T-helper 1 cell treated with Interleukin-12 subunit alpha and Interleukin-12 subunit beta and Interleukin-4 antibody, amounts not matched to agents 30 μg/mL and 1 μg/mL, for 36 hours (primary cell): ENCODE measurements at regions not wholly inside any gene's neighbourhood (a gene's known extent, or its start where the extent isn't known, plus 50 kb on each side); places are given as distances from the start of the nearest gene placed in this dataset.

Source experiments
- H3K27ac Mint-ChIP-seq: one replicate; pipeline ENCODE4 v1.8.0; 2021; ENCODE audit warnings: mild to moderate bottlenecking, mixed read lengths
- H3K27me3 Mint-ChIP-seq: one replicate; pipeline ENCODE4 v1.8.0; 2021; ENCODE audit warnings: low read depth, mixed read lengths
- H3K36me3 Mint-ChIP-seq: one replicate; pipeline ENCODE4 v1.8.0; 2021; ENCODE audit warnings: low read depth, mixed read lengths
- H3K4me1 Mint-ChIP-seq: one replicate; pipeline ENCODE4 v1.8.0; 2021; ENCODE audit warnings: low read depth, mixed read lengths
- H3K4me3 Mint-ChIP-seq: one replicate; pipeline ENCODE4 v1.8.0; 2021; ENCODE audit warnings: mild to moderate bottlenecking, moderate library complexity, mixed read lengths
- H3K9me3 Mint-ChIP-seq: one replicate; pipeline ENCODE4 v1.8.0; 2021; ENCODE audit warnings: mixed read lengths

DNA sequence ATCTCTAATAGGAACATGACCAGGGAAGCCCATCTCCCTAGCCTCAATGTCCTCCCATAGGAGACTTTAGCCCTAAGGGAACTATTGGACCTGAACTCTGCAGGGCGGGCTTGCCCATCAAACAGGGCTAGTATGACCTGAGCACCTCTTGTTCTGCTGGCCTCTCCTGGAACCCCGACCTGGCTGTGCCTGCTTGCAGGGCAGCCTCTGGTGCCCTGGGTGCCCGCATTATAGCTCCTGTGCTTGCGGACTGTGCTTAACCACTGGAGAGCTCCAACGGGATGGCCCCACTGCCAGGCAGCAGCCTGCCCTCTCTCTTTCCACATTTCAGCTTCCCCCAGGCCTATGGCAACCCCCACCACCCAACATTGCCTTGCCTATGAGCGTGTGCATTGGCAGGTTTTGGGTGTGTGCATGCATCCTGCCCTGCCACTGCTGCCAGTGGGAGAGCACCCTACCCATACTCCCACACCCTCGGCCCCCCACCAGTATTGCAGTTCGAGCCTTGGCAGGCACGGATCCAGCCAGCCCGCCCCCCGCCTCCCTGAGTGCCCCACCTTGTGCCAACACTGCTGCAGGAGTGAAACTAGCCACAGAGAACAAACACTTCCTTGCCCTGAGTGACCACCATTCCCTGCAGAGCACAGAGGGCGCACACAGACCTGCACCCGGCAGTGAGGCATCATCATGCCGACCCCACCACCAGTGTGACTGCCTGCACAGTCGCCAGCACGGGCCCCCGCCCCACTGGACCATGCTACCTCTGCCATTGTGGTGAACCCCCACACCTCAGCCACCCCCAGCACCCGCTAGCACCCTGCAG, 1123.8 kb upstream of the CDH6 start:
- Mint-ChIP-seq H3K9me3 (peaks cover 26% of the 10 kb centered on the region), H3K27me3 (no peaks in the 10 kb centered on the region), H3K36me3 (no peaks in the 10 kb centered on the region), H3K4me1 (no peaks in the 10 kb centered on the region), H3K4me3 (no peak overlapping the region), H3K27ac (no peak overlapping the region)

DNA sequence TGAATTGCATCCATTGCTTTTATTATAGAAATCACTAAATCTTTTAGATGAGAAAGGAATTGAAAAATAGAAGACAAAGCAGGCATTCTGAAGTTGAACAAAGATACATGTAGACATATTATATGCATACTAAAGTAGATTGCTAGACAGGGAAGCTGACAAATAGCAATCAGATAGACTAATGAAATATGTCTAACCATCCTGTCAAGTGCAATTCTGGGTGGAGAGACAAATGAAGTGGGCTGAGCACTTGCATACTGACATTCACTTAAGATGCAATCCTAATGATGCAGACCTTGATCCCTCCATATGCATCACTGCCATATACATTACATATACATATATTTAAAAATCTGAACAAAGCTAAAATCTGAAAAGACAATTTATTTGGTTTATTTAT, 1130.0 kb upstream of the CDH6 start:
- no peak overlapping the region for H3K27ac Mint-ChIP-seq
- H3K4me3 Mint-ChIP-seq = no peak overlapping the region
- H3K27me3 Mint-ChIP-seq = no peaks in the 10 kb centered on the region
- peaks cover 8% of the 10 kb centered on the region for H3K9me3 Mint-ChIP-seq
- H3K36me3 Mint-ChIP-seq = no peaks in the 10 kb centered on the region
- no peaks in the 10 kb centered on the region for H3K4me1 Mint-ChIP-seq

DNA sequence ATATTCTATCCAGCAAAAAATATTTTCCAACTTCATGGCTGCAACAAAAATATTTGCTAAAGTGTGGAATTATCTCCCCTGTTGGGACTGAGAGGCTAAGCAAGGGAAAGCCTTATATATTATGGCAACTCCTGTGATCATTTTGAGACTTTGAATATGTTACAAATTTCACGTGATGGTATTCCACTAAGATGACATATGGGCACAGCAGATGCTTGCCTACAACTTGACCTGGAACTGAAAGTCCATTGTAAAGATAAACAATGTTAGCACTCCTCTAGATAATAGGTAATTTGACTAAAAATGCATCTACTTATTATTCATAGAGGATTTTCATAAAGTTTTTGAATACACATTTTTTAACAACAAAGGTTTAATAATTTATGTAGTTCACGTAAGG, 1141.5 kb upstream of the CDH6 start:
- Mint-ChIP-seq H3K4me1 (no peaks in the 10 kb centered on the region), H3K4me3 (no peak overlapping the region), H3K27ac (no peak overlapping the region), H3K27me3 (no peaks in the 10 kb centered on the region), H3K9me3 (peaks cover 9% of the 10 kb centered on the region), H3K36me3 (no peaks in the 10 kb centered on the region)

DNA sequence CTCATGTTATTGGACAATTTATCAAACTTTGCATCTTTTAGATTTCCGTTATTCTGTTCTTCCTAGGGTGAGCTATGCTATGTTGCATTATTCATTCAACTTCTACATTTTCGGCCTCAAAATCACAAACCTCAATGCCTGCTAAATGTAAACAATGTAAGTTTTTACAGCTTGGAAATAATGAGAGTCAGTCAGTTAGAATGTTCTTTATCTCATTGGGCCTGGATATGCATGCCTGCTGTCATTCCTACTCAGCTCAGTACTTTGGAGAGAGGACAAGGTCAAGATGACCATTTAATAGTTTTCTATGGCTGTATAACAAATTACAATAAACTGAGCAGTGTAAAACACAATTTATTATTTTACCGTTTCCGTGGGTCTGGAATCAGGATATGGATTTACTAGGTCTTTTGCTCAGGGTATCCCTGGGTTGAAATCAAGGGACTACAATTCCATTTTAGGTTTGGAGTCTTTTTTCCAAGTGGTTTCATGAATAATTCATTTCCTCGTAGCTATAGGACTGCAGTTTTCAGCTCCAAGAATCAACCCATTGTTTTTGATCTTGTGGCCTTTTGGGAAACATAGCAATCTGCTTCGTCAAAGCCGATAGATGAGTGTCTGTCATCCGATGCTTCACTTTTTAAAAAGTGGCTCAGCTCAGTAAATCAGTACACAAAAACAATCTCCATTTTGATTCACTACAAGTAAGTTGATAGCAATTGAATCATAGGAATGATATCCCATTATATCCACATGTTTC, 1143.2 kb upstream of the CDH6 start:
- Mint-ChIP-seq H3K4me3 (no peak overlapping the region), H3K27ac (no peak overlapping the region), H3K36me3 (no peaks in the 10 kb centered on the region), H3K27me3 (no peaks in the 10 kb centered on the region), H3K4me1 (no peaks in the 10 kb centered on the region), H3K9me3 (peaks cover 5% of the 10 kb centered on the region)

DNA sequence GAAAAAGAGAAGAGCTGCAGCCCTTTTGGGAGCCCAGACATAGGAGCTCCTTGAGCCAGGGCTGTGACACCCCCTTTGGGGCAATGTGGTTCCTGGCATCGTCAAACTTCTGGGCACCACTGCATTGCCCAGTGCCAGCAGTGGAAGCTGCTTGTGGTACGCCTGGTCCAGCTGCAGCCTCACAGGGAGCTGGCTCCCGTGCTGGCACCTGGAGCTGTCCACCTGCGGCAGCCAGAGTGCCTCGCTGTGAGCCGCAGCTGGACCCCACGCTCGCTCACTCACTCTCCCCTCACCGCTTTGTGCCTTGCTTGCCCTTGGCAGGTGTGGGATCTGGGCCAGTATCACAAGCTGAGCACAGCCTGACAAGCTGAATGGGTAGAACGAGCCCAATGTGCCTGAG, 1150.8 kb upstream of the CDH6 start:
- no peaks in the 10 kb centered on the region for H3K9me3 Mint-ChIP-seq
- H3K4me1 Mint-ChIP-seq = no peaks in the 10 kb centered on the region
- H3K27ac Mint-ChIP-seq = no peak overlapping the region
- H3K36me3 Mint-ChIP-seq = no peaks in the 10 kb centered on the region
- H3K4me3 Mint-ChIP-seq = no peak overlapping the region
- H3K27me3 Mint-ChIP-seq = no peaks in the 10 kb centered on the region

DNA sequence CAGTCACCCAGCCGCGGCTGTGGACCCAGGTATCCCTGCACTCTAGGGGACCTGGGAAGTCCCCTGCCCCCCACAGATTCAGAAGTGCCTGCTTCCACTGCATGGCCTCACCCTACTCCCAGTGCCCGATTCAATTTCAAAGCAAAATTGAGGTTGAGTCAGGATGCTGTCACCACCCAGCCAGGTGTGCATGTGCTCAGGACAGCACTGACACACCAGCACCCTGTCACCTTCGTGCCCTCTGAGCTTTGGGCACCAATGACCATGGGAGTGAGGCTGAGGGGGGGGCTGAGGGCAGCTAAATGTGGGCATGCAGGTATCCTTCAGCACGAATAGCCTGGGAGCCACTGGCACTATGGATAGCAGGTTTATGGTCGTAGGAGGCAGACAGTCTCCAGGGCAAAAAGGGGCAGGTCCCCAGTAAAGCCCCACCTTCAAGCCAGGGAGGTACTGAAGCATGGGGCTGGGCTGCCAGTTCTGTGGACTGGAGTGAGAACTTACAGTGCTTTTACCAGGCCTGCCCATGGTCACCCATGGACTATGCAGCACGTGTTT, 1151.6 kb upstream of the CDH6 start:
- H3K4me3 Mint-ChIP-seq = no peak overlapping the region
- no peaks in the 10 kb centered on the region for H3K27me3 Mint-ChIP-seq
- no peaks in the 10 kb centered on the region for H3K9me3 Mint-ChIP-seq
- no peaks in the 10 kb centered on the region for H3K36me3 Mint-ChIP-seq
- no peak overlapping the region for H3K27ac Mint-ChIP-seq
- H3K4me1 Mint-ChIP-seq = no peaks in the 10 kb centered on the region

DNA sequence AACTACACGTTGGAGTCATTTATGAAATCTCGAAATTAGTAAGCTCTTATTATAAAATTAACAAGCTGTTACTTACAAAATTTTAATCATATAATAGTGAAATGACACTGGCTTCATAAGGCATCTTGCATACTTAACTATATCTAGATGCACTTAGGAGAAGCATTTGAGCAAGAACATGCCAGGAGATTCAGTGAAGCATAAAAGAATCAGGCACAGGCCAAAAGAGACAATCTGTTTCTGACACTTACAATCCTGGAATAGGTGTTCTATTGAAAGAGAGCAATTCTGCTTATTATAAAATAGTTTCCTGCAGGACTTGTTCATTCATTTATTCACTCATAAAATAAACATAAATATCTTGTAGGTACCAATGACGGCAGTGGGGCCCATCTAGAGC, 1152.2 kb upstream of the CDH6 start:
- Mint-ChIP-seq H3K9me3 (peaks cover 1% of the 10 kb centered on the region), H3K27me3 (no peaks in the 10 kb centered on the region), H3K36me3 (no peaks in the 10 kb centered on the region), H3K27ac (no peak overlapping the region), H3K4me1 (no peaks in the 10 kb centered on the region), H3K4me3 (no peak overlapping the region)

DNA sequence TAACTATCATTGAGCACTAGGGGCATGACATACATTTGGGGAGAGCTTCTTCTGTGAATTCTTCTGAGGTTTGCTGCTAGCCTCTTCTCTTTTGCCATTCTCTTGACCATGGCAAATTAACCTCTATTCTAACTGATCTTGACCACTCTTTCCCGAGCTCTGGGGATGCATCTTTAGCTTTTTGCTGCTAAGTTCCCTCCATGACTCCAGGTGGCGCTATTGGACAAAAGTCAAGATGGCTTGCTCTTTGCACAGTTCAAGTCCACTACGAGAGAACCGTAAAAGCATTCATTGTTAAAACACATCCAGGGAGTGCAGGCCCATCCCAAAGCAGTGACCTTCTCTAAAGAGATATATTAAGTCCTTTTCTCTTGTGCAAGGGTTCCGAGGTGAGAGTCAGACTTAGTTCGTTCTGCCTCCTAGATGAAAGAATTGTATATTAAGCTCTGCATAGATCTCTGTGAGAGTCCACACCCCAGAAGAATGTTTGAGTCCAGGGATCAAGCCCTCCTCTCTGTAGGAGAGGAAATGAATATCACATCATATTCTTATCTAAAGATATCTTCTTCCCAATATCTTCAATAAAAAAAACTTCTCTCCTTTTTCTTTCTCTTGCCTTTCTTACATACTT, 1152.9 kb upstream of the CDH6 start:
- Mint-ChIP-seq H3K36me3 (no peaks in the 10 kb centered on the region), H3K27ac (no peak overlapping the region), H3K9me3 (peaks cover 7% of the 10 kb centered on the region), H3K4me1 (no peaks in the 10 kb centered on the region), H3K4me3 (no peak overlapping the region), H3K27me3 (no peaks in the 10 kb centered on the region)

DNA sequence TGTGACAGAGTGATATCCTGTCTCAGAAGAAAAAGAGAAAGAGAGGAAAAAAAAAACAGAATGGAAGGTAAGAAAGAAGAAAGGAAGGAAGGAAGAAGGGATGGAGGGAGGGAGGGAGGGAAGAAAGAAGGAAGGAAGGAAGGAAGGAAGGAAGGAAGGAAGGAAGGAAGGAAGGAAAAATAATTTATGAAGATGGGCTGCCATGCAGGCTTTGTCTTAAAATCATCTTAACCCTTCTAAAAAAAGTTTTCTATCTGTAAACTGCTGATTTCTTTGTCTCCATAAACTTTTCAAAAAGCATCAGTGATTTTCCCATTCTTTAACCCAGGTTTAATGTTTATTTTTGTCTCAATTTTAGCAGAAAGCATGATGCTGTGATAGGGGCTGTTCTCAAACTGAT, 1154.1 kb upstream of the CDH6 start:
- peaks cover 7% of the 10 kb centered on the region for H3K9me3 Mint-ChIP-seq
- no peaks in the 10 kb centered on the region for H3K27me3 Mint-ChIP-seq
- no peaks in the 10 kb centered on the region for H3K4me1 Mint-ChIP-seq
- no peak overlapping the region for H3K4me3 Mint-ChIP-seq
- H3K27ac Mint-ChIP-seq = no peak overlapping the region
- H3K36me3 Mint-ChIP-seq = no peaks in the 10 kb centered on the region

DNA sequence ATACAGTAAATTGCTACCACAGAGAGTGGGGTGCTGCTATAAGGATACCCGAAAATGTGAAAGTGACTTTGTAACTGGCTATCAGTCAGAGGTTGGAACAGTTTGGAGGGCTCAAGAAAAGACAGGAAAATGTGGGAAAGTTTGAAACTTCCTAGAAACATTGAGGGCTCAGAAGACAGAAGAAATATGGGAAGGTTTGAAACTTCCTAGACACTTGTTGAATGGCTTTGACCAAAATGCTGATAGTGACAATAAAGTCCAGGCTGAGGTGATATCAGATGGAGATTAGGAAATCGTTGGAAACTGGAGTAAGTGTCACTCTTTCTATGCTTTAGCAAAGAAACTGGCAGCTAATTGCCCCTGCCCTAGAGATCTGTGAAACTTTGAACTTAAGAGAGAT, 1158.6 kb upstream of the CDH6 start:
- Mint-ChIP-seq H3K4me1 (no peaks in the 10 kb centered on the region), H3K4me3 (no peak overlapping the region), H3K27ac (no peak overlapping the region), H3K27me3 (no peaks in the 10 kb centered on the region), H3K9me3 (peaks cover 7% of the 10 kb centered on the region), H3K36me3 (no peaks in the 10 kb centered on the region)

DNA sequence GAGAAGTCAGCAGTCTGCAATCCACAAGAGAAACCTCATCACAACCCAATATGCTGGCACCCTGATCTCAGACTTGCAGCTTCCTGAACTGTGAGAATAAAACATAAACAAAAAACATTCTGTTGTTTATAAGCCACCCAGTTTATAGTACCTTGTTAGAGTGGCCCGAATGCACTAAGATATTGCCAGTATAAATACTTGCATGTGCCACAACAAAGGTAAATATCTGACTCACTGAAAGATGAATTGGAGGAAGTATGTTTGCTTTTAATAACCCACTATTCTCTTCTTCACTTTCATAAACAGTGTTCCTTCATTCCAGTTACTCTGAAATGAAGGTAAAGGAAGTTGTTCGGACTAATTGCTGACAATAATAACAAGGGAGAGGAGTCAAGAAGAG, 1163.4 kb upstream of the CDH6 start:
- H3K4me3 Mint-ChIP-seq = no peak overlapping the region
- no peaks in the 10 kb centered on the region for H3K4me1 Mint-ChIP-seq
- peaks cover 10% of the 10 kb centered on the region for H3K9me3 Mint-ChIP-seq
- no peak overlapping the region for H3K27ac Mint-ChIP-seq
- no peaks in the 10 kb centered on the region for H3K27me3 Mint-ChIP-seq
- H3K36me3 Mint-ChIP-seq = no peaks in the 10 kb centered on the region

DNA sequence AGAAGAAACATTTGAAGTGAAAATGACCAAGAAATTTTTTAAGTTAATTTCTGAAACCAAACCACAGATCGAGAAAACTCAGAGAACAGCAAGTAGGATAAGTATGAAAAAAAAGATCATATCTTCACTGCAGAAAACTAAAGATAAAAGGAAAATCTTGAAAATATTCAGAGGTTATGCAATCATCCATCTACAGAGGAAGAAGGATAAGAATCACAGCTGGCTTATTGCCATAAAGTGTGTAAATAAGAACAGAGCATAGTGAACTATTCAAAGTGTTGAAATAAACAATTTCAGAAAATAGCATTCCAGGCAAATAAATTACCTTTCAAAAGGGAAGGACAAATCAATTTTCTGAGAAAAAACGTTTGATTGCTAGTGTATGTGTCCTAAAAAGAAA, 1191.7 kb upstream of the CDH6 start:
- no peaks in the 10 kb centered on the region for H3K27me3 Mint-ChIP-seq
- H3K4me1 Mint-ChIP-seq = no peaks in the 10 kb centered on the region
- H3K9me3 Mint-ChIP-seq = peaks cover 24% of the 10 kb centered on the region
- H3K36me3 Mint-ChIP-seq = no peaks in the 10 kb centered on the region
- no peak overlapping the region for H3K27ac Mint-ChIP-seq
- no peak overlapping the region for H3K4me3 Mint-ChIP-seq

DNA sequence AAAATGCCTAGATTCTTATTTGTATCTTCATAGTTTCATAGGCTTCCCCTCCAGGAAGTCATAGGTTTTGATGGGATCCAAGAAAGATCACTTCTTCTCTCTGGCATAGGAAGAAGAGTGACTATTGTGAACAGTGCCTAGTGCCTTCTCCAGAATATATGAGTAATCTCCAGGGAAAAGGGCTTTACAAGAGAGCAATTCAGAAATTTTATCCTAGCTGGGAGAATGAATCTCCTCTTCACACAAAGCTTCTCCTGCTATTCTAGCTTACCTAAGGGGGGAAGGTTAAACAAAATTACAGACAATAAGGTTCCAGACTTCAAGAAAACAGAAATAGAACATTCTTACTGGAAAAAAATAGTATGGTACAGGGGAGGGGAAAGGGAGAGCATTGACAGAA, 1193.3 kb upstream of the CDH6 start:
- H3K4me1 Mint-ChIP-seq = no peaks in the 10 kb centered on the region
- H3K9me3 Mint-ChIP-seq = peaks cover 19% of the 10 kb centered on the region
- H3K4me3 Mint-ChIP-seq = no peak overlapping the region
- H3K36me3 Mint-ChIP-seq = no peaks in the 10 kb centered on the region
- no peak overlapping the region for H3K27ac Mint-ChIP-seq
- no peaks in the 10 kb centered on the region for H3K27me3 Mint-ChIP-seq

DNA sequence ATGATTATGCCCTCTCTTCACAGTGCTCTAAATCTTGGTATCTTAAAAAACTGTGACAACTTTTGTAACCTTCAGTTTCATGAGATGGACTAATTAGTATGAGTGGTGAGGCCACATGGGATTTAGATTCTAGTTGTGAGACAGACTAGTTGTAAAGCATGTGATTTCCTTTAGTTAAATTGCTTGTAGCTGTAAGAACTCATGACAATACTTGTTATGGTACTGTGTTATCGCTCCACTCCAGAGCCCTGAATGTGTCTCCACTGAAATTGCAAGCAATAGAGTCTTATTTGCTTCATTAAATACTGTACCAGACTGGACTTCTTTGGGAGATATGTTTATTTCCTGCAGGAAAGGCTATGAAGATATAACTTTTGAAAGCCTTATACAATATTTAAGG, 1198.3 kb upstream of the CDH6 start:
- Mint-ChIP-seq H3K4me1 (no peaks in the 10 kb centered on the region), H3K27ac (no peak overlapping the region), H3K36me3 (no peaks in the 10 kb centered on the region), H3K27me3 (no peaks in the 10 kb centered on the region), H3K4me3 (no peak overlapping the region), H3K9me3 (peaks cover 23% of the 10 kb centered on the region)

DNA sequence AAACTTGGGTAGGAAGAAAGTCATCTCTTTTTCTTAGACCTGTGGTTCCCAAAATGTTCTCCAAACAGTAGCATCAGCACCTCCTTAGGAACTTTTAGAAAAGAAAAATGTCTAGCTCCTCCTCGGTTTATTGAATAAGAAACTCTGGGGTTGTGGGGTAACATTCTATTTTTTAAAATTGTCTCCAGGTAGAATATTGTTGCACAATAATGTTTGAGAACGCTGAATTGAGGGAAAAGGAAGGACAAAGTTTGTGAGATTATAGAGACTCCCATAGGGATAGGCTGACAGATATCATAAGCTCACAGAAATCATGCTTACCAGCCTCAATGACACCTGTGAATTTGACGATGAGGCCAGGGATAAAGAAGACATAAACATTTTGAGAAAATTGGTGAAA, 1199.0 kb upstream of the CDH6 start:
- Mint-ChIP-seq H3K27ac (no peak overlapping the region), H3K4me1 (no peaks in the 10 kb centered on the region), H3K27me3 (no peaks in the 10 kb centered on the region), H3K36me3 (no peaks in the 10 kb centered on the region), H3K4me3 (no peak overlapping the region), H3K9me3 (peaks cover 27% of the 10 kb centered on the region)
